ENCODE measurements at regions not wholly inside any gene's neighbourhood (a gene's known extent, or its start where the extent isn't known, plus 50 kb on each side); places are given as distances from the start of the nearest gene placed in this dataset.

GRCh38 chr14:34246206-34246605 is 215.8 kb downstream of the SPTSSA start:
- no peak for DNase-seq (ENCODE audit: low read depth in 4 of 4, low spot score in 1 of 4)

GRCh38 chr14:34243401-34243800 is 218.6 kb downstream of the SPTSSA start:
- no peak for DNase-seq (ENCODE audit: low read depth in 4 of 4, low spot score in 1 of 4)

DNA sequence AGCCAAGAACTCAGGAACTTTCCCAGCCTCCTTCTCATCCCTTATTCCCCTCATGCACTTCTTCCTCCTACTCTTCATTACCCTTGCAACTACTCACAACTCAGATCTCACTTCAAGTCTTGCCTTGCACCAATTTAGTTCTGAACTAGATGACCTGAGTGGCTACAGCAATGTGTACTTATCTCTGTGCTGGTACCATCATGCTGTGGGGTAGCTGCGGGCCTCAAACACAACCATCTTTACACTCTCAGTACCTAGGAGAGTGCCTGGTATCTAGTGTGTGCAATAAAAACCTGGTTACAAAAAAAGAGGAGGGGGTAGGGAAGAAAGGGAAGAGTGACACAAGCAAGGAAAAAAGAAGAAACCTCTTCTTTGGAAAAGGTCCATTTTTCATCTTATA is 219.0 kb downstream of the SPTSSA start:
- no peak for DNase-seq (ENCODE audit: low read depth in 4 of 4, low spot score in 1 of 4)

- no peak for DNase-seq (ENCODE audit: low read depth in 4 of 4, low spot score in 1 of 4)
These were observed 220.8 kb downstream of the SPTSSA start for GRCh38 chr14:34241185-34241711.

GRCh38 chr14:34238610-34239009 is 223.4 kb downstream of the SPTSSA start:
- no peak for DNase-seq (ENCODE audit: low read depth in 4 of 4, low spot score in 1 of 4)

DNA sequence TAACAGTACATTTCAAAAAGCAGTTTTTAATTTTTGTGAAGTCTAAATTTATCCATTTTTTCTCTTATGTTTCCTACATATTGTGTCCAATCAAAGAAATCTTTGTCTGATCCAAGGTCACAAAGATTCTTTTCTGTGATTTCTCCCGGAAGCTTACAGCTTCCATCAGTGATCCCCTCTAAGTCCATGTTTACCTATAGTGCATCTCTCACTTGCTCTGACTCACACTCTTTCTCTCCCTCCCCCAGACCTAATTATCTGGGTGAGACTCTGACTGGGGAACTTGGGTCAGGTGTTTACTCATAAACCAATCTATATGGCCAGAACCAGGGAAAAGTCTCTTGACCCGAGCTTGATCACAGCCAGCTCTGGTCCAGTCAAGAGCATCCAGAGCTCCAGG is 224.4 kb downstream of the SPTSSA start:
- DNase-seq (ENCODE audit: low read depth in 4 of 4, low spot score in 1 of 4), result no peak

GRCh38 chr14:34237081-34237480 is 225.0 kb downstream of the SPTSSA start:
- DNase-seq (ENCODE audit: low read depth in 4 of 4, low spot score in 1 of 4), result no peak

DNA sequence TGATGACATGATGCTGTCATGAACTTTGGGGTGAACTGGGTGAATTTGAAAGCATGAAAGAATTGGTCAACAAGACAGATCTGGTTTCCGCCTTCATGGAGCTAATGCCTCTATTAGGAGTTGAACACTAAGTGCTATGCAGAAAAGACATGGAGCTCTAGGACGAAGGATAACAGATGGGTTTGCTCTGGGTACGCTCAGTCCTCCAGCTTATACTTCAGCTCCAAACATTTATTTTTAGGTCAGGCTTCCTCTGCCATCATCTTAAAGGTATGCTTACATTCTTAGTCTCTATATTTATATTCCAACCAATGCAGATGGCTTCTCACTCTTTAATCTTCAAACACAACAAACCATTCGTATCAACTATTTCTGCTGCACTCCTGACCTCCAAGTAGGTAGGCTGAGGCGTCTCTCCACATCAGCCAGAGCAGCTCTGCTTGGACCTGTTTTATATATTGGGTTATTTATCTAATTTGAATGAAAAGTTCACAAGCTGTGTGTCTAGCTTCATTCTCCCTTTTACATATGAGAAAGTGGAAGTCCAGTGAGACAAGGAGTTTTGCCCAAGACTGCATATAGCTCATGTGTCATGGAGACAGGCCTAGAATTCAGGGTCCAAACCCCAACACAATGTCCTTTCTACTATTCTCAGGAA is 226.3 kb downstream of the SPTSSA start:
- no peak for DNase-seq (ENCODE audit: low read depth in 4 of 4, low spot score in 1 of 4)

- no peak for DNase-seq (ENCODE audit: low read depth in 4 of 4, low spot score in 1 of 4)
These were observed 227.8 kb downstream of the SPTSSA start for GRCh38 chr14:34234258-34234657.

GRCh38 chr14:34233619-34234018 is 228.4 kb downstream of the SPTSSA start:
- no peak for DNase-seq (ENCODE audit: low read depth in 4 of 4, low spot score in 1 of 4)

- DNase-seq (ENCODE audit: low read depth in 4 of 4, low spot score in 1 of 4), result no peak
These were observed 229.2 kb downstream of the SPTSSA start for GRCh38 chr14:34232790-34233189.

GRCh38 chr14:34231626-34232025 is 230.4 kb downstream of the SPTSSA start:
- DNase-seq (ENCODE audit: low read depth in 4 of 4, low spot score in 1 of 4), result no peak

DNA sequence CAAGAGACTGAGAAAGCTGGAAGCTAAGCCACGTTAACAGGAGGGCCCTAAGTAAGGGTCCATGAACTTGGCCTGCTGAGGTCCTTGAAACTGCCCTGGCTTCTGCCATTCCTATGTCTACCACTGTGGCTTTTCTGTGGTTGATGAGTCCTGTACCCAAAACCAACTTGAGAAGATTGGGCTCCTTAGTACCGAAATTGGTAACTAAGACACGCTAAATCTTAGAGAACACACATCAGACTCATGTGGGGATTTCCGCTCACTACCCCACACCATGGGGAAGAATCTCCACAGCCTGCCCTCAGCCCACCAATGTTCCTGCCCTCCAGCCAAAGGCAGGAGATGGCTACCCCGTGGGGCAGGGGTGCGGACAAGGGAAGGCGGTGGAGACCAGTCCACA is 232.9 kb downstream of the SPTSSA start:
- DNase-seq (ENCODE audit: low read depth in 4 of 4, low spot score in 1 of 4), result no peak

GRCh38 chr14:34228650-34228976 is 233.4 kb downstream of the SPTSSA start:
- no peak for DNase-seq (ENCODE audit: low read depth in 4 of 4, low spot score in 1 of 4)

- DNase-seq (ENCODE audit: low read depth in 4 of 4, low spot score in 1 of 4), result peak; percentile 12 to 32 (median 26)
These were observed 234.0 kb downstream of the SPTSSA start for GRCh38 chr14:34227834-34228649.

GRCh38 chr14:34224221-34224620 is 237.8 kb downstream of the SPTSSA start:
- no peak for DNase-seq (ENCODE audit: low read depth in 4 of 4, low spot score in 1 of 4)

DNA sequence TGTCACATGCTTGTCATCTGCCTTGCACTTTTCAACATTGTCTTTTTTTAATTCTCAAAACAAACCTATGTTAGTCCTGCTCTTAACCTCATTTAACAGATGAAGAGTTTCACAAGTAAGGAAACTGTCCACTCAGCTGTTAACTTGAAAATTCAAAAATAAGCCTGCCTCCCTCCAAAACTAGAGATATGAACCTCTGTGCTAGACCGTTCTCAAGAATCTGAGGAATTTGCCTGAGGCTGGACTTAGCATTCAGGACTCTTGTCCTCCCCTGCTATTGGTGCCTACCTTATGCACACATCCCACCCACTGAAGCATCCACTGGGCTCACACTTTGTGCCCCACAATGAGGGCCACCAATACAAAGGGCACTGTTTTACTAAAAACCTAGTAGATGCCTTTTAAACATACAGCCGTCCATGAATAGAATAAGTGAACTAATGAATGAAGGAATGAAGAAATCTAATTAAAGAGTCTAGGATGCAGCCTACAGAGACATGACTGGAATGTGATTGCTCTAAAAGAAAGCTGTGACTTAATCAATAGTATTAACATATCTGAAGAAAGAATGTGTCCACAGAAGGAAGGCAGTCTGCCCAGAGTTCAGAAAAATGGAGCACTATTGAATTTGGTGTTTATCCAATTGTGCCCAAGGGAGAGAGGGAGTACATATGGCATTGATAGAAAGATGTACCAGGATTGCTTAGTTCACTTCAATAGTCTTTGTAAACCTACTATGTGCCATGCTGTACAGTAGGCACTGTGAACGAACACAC is 238.5 kb downstream of the SPTSSA start:
- DNase-seq (ENCODE audit: low read depth in 4 of 4, low spot score in 1 of 4), result no peak

DNA sequence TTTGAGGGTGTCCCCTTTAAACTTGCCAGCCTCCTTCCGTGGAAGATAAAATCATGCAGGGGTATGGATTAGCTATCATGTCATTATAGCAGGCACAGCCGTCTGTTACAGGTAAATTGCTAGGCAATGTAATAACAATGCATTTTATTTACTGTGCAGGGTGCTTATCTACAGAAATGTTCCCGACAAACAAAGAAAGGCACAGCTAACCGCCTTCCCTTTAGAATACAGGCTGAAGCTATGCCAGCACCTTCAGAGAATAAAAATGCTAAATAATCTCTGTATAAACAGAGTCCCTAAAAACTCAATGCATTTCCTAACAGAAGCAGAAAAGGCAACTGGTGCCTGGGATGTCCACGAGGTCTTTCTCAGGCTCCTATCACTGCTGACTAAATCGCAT is 239.2 kb downstream of the SPTSSA start:
- DNase-seq (ENCODE audit: low read depth in 4 of 4, low spot score in 1 of 4), result no peak

GRCh38 chr14:34222122-34222521 is 239.9 kb downstream of the SPTSSA start:
- DNase-seq (ENCODE audit: low read depth in 4 of 4, low spot score in 1 of 4), result no peak

GRCh38 chr14:34220921-34221320 is 241.1 kb downstream of the SPTSSA start:
- no peak for DNase-seq (ENCODE audit: low read depth in 4 of 4, low spot score in 1 of 4)

DNA sequence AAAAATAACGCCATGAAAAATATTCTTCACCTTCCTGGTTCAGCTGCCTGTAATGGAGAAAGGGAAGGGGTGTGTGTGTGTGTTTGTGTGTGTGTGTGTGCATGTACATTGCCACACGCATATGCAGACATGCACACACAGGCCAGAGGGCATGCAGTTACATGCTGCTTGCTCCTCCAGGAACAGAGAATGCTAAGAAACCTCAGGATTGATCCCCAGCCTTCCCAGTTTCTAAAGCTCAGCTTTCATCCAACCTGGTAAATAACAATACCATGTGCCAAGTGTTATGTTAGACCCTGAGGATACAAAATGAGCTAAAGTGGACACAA is 241.7 kb downstream of the SPTSSA start:
- DNase-seq (ENCODE audit: low read depth in 4 of 4, low spot score in 1 of 4), result no peak

Data from stimulated activated CD4-positive, alpha-beta T cell treated with anti-CD3 and anti-CD28 coated beads, Interleukin-1b, Interleukin-23, amount 100 ng/mL, for 24 hours (primary cell).